Endothelial cell of umbilical vein (primary cell): ENCODE measurements at regions not wholly inside any gene's neighbourhood (a gene's known extent, or its start where the extent isn't known, plus 50 kb on each side); places are given as distances from the start of the nearest gene placed in this dataset.

Source experiments
- POLR2A ChIP-seq: IDR thresholded peaks from 2 replicates; pipeline ENCODE4 v1.6.1; 2012; ENCODE audit warnings: low read depth, mild to moderate bottlenecking, control low read depth, low read length
- POLR2AphosphoS5 ChIP-seq: IDR thresholded peaks from 2 replicates; pipeline ENCODE4 v1.6.1; 2012; ENCODE audit warnings: low read depth, mild to moderate bottlenecking, control low read depth, low read length, moderate library complexity; ENCODE audit not compliant: insufficient read depth
- TF ChIP-seq, protein P1 (sequence below), 2 donors: IDR thresholded peaks; 1 replicate in 1 of 2; 2 replicates in 1 of 2; pipeline ENCODE4 v1.5.1; 2011; ENCODE audit warnings: low read length in 2 of 2, mild to moderate bottlenecking in 2 of 2, moderate library complexity in 2 of 2, control low read depth in 1 of 2, inconsistent platforms in 1 of 2, low read depth in 1 of 2; ENCODE audit not compliant: insufficient read depth in 1 of 2; ENCODE audit errors: extremely low read depth in 1 of 2

DNA sequence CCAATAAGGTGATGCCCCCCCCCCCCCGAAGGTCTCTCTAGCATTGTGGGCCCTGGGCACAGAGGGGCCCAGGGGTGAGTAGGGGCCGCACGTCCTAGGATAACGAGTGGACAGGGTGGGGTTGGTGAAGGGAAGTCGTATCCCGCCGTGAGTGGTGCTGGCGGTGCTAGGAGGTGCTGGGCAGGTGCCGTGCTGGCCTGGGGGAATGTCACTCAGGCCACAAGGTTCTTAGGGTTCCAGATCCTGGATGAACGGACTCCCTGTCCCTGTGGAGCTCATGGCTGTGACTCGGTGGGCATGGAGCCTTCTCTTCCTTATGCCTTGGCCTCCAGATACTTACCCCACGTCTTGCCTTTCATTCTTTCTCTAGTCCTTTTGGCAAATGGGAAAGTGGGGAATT lies 157.4 kb upstream of the SOX1 start:
- TF ChIP-seq, protein P1, sequence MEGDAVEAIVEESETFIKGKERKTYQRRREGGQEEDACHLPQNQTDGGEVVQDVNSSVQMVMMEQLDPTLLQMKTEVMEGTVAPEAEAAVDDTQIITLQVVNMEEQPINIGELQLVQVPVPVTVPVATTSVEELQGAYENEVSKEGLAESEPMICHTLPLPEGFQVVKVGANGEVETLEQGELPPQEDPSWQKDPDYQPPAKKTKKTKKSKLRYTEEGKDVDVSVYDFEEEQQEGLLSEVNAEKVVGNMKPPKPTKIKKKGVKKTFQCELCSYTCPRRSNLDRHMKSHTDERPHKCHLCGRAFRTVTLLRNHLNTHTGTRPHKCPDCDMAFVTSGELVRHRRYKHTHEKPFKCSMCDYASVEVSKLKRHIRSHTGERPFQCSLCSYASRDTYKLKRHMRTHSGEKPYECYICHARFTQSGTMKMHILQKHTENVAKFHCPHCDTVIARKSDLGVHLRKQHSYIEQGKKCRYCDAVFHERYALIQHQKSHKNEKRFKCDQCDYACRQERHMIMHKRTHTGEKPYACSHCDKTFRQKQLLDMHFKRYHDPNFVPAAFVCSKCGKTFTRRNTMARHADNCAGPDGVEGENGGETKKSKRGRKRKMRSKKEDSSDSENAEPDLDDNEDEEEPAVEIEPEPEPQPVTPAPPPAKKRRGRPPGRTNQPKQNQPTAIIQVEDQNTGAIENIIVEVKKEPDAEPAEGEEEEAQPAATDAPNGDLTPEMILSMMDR (IDR thresholded peaks at IDR 0.05; ENCODE audit: extremely low read depth in 1 of 2, insufficient read depth in 1 of 2, low read depth in 1 of 2, low read length in 2 of 2), result no peak
- TF ChIP-seq POLR2AphosphoS5 (no peak), POLR2A (no peak)
